ENCODE measurements at regions not wholly inside any gene's neighbourhood (a gene's known extent, or its start where the extent isn't known, plus 50 kb on each side); places are given as distances from the start of the nearest gene placed in this dataset.
"Not testable (repeated sequence)": the region's sequence is repeated elsewhere in the genome, so short reads cannot be mapped to it uniquely, and the experiment has no call there.

GRCh38 chr14:38546932-38547551 lies 291.1 kb upstream of the CLEC14A start:
- H3K27me3 ChIP-seq (ENCODE audit: control insufficient read depth in 2 of 2, insufficient read depth in 2 of 2, low read length in 2 of 2), result no peaks in the 10 kb centered on the region
- H3K4me1 Mint-ChIP-seq, result peaks cover 0 to 2% (median 0%) of the 10 kb centered on the region in 7 donors
- H3K4me3 Mint-ChIP-seq, result no peak overlapping the region
- H3K9me3 Mint-ChIP-seq, result peaks cover 0 to 4% (median 0%) of the 10 kb centered on the region in 11 donors
- no peak overlapping the region for H3K27ac ChIP-seq (ENCODE audit: low read depth, low read length)
- intact Hi-C loops (cut with micrococcal nuclease), result no loop called here
- DNase-seq (no peak), ATAC-seq (no peak)
- H3K36me3 ChIP-seq (ENCODE audit: control insufficient read depth in 2 of 3, insufficient read depth in 3 of 3, low read length in 3 of 3), result no peaks in the 10 kb centered on the region
- ChIA-PET POLR2A (no interaction called here), CTCF (no interaction called here)
- no peaks in the 10 kb centered on the region for H3K9me3 ChIP-seq (ENCODE audit: control insufficient read depth in 2 of 3, low read length in 3 of 3)
- no peak overlapping the region for H3K27ac Mint-ChIP-seq
- no peak overlapping the region for H3K4me3 ChIP-seq (ENCODE audit: low read length)
- H3K4me1 ChIP-seq (ENCODE audit: control insufficient read depth in 2 of 2, insufficient read depth in 2 of 2, low read length in 2 of 2), result no peaks in the 10 kb centered on the region
- peaks cover 0 to 5% (median 0%) of the 10 kb centered on the region in 5 donors for H3K27me3 Mint-ChIP-seq
- no peaks in the 10 kb centered on the region for H3K36me3 Mint-ChIP-seq

- intact Hi-C loops (cut with micrococcal nuclease), result no loop called here
- Mint-ChIP-seq H3K27me3 (peaks cover 0 to 8% (median 5%) of the 10 kb centered on the region in 5 donors), H3K9me3 (peaks cover 0 to 4% (median 0%) of the 10 kb centered on the region in 11 donors), H3K27ac (no peak overlapping the region), H3K4me3 (no peak overlapping the region), H3K36me3 (no peaks in the 10 kb centered on the region), H3K4me1 (peaks cover 0 to 2% (median 0%) of the 10 kb centered on the region in 7 donors)
- no peak for ATAC-seq
- ChIA-PET POLR2A (no interaction called here), CTCF (interaction anchor here (0.6 kb wide), 1 partner anchor 1989 kb away, joined by 3 read pairs; no protein-coding TSS in a partner anchor)
- no peak overlapping the region for H3K4me3 ChIP-seq (ENCODE audit: low read length)
- H3K4me1 ChIP-seq (ENCODE audit: control insufficient read depth in 2 of 2, insufficient read depth in 2 of 2, low read length in 2 of 2), result no peaks in the 10 kb centered on the region
- no peak overlapping the region for H3K27ac ChIP-seq (ENCODE audit: low read depth, low read length)
- DNase-seq, result no peak
- no peaks in the 10 kb centered on the region for H3K27me3 ChIP-seq (ENCODE audit: control insufficient read depth in 2 of 2, insufficient read depth in 2 of 2, low read length in 2 of 2)
- H3K9me3 ChIP-seq (ENCODE audit: control insufficient read depth in 2 of 3, low read length in 3 of 3), result no peaks in the 10 kb centered on the region
- no peaks in the 10 kb centered on the region for H3K36me3 ChIP-seq (ENCODE audit: control insufficient read depth in 2 of 3, insufficient read depth in 3 of 3, low read length in 3 of 3)
These were observed 288.9 kb upstream of the CLEC14A start for GRCh38 chr14:38544776-38545175.

GRCh38 chr14:38543851-38544250 lies 288.0 kb upstream of the CLEC14A start:
- intact Hi-C loops (cut with micrococcal nuclease); H3K4me1 Mint-ChIP-seq; H3K4me3 ChIP-seq (ENCODE audit: low read length); H3K9me3 ChIP-seq (ENCODE audit: control insufficient read depth in 2 of 3, low read length in 3 of 3); H3K4me3 Mint-ChIP-seq; H3K27ac Mint-ChIP-seq; H3K36me3 ChIP-seq (ENCODE audit: control insufficient read depth in 2 of 3, insufficient read depth in 3 of 3, low read length in 3 of 3); H3K27ac ChIP-seq (ENCODE audit: low read depth, low read length); DNase-seq; POLR2A ChIA-PET; H3K27me3 Mint-ChIP-seq; H3K27me3 ChIP-seq (ENCODE audit: control insufficient read depth in 2 of 2, insufficient read depth in 2 of 2, low read length in 2 of 2); H3K4me1 ChIP-seq (ENCODE audit: control insufficient read depth in 2 of 2, insufficient read depth in 2 of 2, low read length in 2 of 2); ATAC-seq; H3K36me3 Mint-ChIP-seq; H3K9me3 Mint-ChIP-seq: not testable (repeated sequence)
- CTCF ChIA-PET, result interaction anchor here (0.6 kb wide), 1 partner anchor 1988 kb away, joined by 3 read pairs; no protein-coding TSS in a partner anchor

- H3K27me3 ChIP-seq (ENCODE audit: control insufficient read depth in 2 of 2, insufficient read depth in 2 of 2, low read length in 2 of 2); intact Hi-C loops (cut with micrococcal nuclease); H3K9me3 ChIP-seq (ENCODE audit: control insufficient read depth in 2 of 3, low read length in 3 of 3); POLR2A ChIA-PET; H3K9me3 Mint-ChIP-seq; DNase-seq; H3K27ac Mint-ChIP-seq; H3K4me3 Mint-ChIP-seq; H3K4me1 ChIP-seq (ENCODE audit: control insufficient read depth in 2 of 2, insufficient read depth in 2 of 2, low read length in 2 of 2); H3K27ac ChIP-seq (ENCODE audit: low read depth, low read length); H3K27me3 Mint-ChIP-seq; H3K4me3 ChIP-seq (ENCODE audit: low read length); CTCF ChIA-PET; H3K36me3 ChIP-seq (ENCODE audit: control insufficient read depth in 2 of 3, insufficient read depth in 3 of 3, low read length in 3 of 3); H3K36me3 Mint-ChIP-seq; H3K4me1 Mint-ChIP-seq; ATAC-seq: not testable (repeated sequence)
These were observed 282.2 kb upstream of the CLEC14A start for GRCh38 chr14:38538053-38538452.

- DNase-seq, result no peak
- H3K27ac ChIP-seq (ENCODE audit: low read depth, low read length), result no peak overlapping the region
- no peaks in the 10 kb centered on the region for H3K4me1 Mint-ChIP-seq
- no peaks in the 10 kb centered on the region for H3K36me3 Mint-ChIP-seq
- no peaks in the 10 kb centered on the region for H3K36me3 ChIP-seq (ENCODE audit: control insufficient read depth in 2 of 3, insufficient read depth in 3 of 3, low read length in 3 of 3)
- H3K4me3 Mint-ChIP-seq, result no peak overlapping the region
- no peaks in the 10 kb centered on the region for H3K27me3 ChIP-seq (ENCODE audit: control insufficient read depth in 2 of 2, insufficient read depth in 2 of 2, low read length in 2 of 2)
- H3K27me3 Mint-ChIP-seq, result peaks cover 0 to 7% (median 0%) of the 10 kb centered on the region in 5 donors
- H3K4me1 ChIP-seq (ENCODE audit: control insufficient read depth in 2 of 2, insufficient read depth in 2 of 2, low read length in 2 of 2), result no peaks in the 10 kb centered on the region
- H3K9me3 ChIP-seq (ENCODE audit: control insufficient read depth in 2 of 3, low read length in 3 of 3), result no peaks in the 10 kb centered on the region
- POLR2A ChIA-PET, result no interaction called here
- intact Hi-C loops (cut with micrococcal nuclease), result no loop called here
- H3K9me3 Mint-ChIP-seq, result peaks cover 0 to 2% (median 0%) of the 10 kb centered on the region in 11 donors
- no peak overlapping the region for H3K4me3 ChIP-seq (ENCODE audit: low read length)
- CTCF ChIA-PET, result no interaction called here
- no peak overlapping the region for H3K27ac Mint-ChIP-seq
- ATAC-seq, result no peak
These were observed 280.6 kb upstream of the CLEC14A start for GRCh38 chr14:38536376-38537038.

GRCh38 chr14:38528582-38528981 lies 272.7 kb upstream of the CLEC14A start:
- CTCF ChIA-PET, result no interaction called here
- no peak overlapping the region for H3K27ac Mint-ChIP-seq
- Histone ChIP-seq H3K27me3 (ENCODE audit: control insufficient read depth in 2 of 2, insufficient read depth in 2 of 2, low read length in 2 of 2) (no peaks in the 10 kb centered on the region), H3K27ac (ENCODE audit: low read depth, low read length) (no peak overlapping the region), H3K4me1 (ENCODE audit: control insufficient read depth in 2 of 2, insufficient read depth in 2 of 2, low read length in 2 of 2) (no peaks in the 10 kb centered on the region), H3K9me3 (ENCODE audit: control insufficient read depth in 2 of 3, low read length in 3 of 3) (no peaks in the 10 kb centered on the region), H3K4me3 (ENCODE audit: low read length) (no peak overlapping the region), H3K36me3 (ENCODE audit: control insufficient read depth in 2 of 3, insufficient read depth in 3 of 3, low read length in 3 of 3) (no peaks in the 10 kb centered on the region)
- DNase-seq, result no peak
- intact Hi-C loops (cut with micrococcal nuclease), result no loop called here
- POLR2A ChIA-PET, result no interaction called here
- H3K4me3 Mint-ChIP-seq, result no peak overlapping the region
- no peaks in the 10 kb centered on the region for H3K4me1 Mint-ChIP-seq
- ATAC-seq, result no peak
- H3K36me3 Mint-ChIP-seq, result no peaks in the 10 kb centered on the region
- peaks cover 0 to 16% (median 0%) of the 10 kb centered on the region in 5 donors for H3K27me3 Mint-ChIP-seq
- H3K9me3 Mint-ChIP-seq, result peaks cover 0 to 9% (median 2%) of the 10 kb centered on the region in 11 donors

- ATAC-seq, result no peak
- Histone ChIP-seq H3K27ac (ENCODE audit: low read depth, low read length) (no peak overlapping the region), H3K4me1 (ENCODE audit: control insufficient read depth in 2 of 2, insufficient read depth in 2 of 2, low read length in 2 of 2) (no peaks in the 10 kb centered on the region), H3K4me3 (ENCODE audit: low read length) (no peak overlapping the region), H3K27me3 (ENCODE audit: control insufficient read depth in 2 of 2, insufficient read depth in 2 of 2, low read length in 2 of 2) (no peaks in the 10 kb centered on the region), H3K36me3 (ENCODE audit: control insufficient read depth in 2 of 3, insufficient read depth in 3 of 3, low read length in 3 of 3) (no peaks in the 10 kb centered on the region), H3K9me3 (ENCODE audit: control insufficient read depth in 2 of 3, low read length in 3 of 3) (no peaks in the 10 kb centered on the region)
- ChIA-PET CTCF (no interaction called here), POLR2A (no interaction called here)
- no peaks in the 10 kb centered on the region for H3K4me1 Mint-ChIP-seq
- no peak overlapping the region for H3K27ac Mint-ChIP-seq
- intact Hi-C loops (cut with micrococcal nuclease), result no loop called here
- no peak overlapping the region for H3K4me3 Mint-ChIP-seq
- no peak for DNase-seq
- no peaks in the 10 kb centered on the region for H3K36me3 Mint-ChIP-seq
- peaks cover 0 to 16% (median 0%) of the 10 kb centered on the region in 5 donors for H3K27me3 Mint-ChIP-seq
- H3K9me3 Mint-ChIP-seq, result peaks cover 0 to 9% (median 2%) of the 10 kb centered on the region in 11 donors
These were observed 271.6 kb upstream of the CLEC14A start for GRCh38 chr14:38527502-38527878.
